ENCODE measurements at regions not wholly inside any gene's neighbourhood (a gene's known extent, or its start where the extent isn't known, plus 50 kb on each side); places are given as distances from the start of the nearest gene placed in this dataset.

GRCh38 chr18:77566604-77567003 lies 317.0 kb downstream of the GALR1 start:
- H3K36me3 Mint-ChIP-seq = no peaks in the 10 kb centered on the region
- ChIA-PET CTCF (no interaction called here), POLR2A (no interaction called here)
- H3K4me3 Mint-ChIP-seq = no peak overlapping the region
- H3K4me1 Mint-ChIP-seq = no peaks in the 10 kb centered on the region
- Histone ChIP-seq H3K4me3 (ENCODE audit: low read length) (no peak overlapping the region), H3K4me1 (ENCODE audit: control insufficient read depth in 2 of 2, insufficient read depth in 2 of 2, low read length in 2 of 2) (no peaks in the 10 kb centered on the region), H3K9me3 (ENCODE audit: control insufficient read depth in 2 of 3, low read length in 3 of 3) (peaks cover 0 to 6% (median 0%) of the 10 kb centered on the region in 3 experiments), H3K27me3 (ENCODE audit: control insufficient read depth in 2 of 2, insufficient read depth in 2 of 2, low read length in 2 of 2) (no peaks in the 10 kb centered on the region), H3K36me3 (ENCODE audit: control insufficient read depth in 2 of 3, insufficient read depth in 3 of 3, low read length in 3 of 3) (no peaks in the 10 kb centered on the region), H3K27ac (ENCODE audit: low read depth, low read length) (no peak overlapping the region)
- intact Hi-C loops (cut with micrococcal nuclease) = no loop called here
- H3K27ac Mint-ChIP-seq = no peak overlapping the region
- peaks cover 2 to 19% (median 6%) of the 10 kb centered on the region in 11 donors for H3K9me3 Mint-ChIP-seq
- DNase-seq = no peak
- H3K27me3 Mint-ChIP-seq = peaks cover 0 to 18% (median 14%) of the 10 kb centered on the region in 5 donors
- ATAC-seq = no peak

GRCh38 chr18:77567205-77567604 lies 317.6 kb downstream of the GALR1 start:
- CTCF ChIA-PET = no interaction called here

GRCh38 chr18:77571743-77572142 lies 322.1 kb downstream of the GALR1 start:
- ATAC-seq = no peak
- Histone ChIP-seq H3K4me1 (ENCODE audit: control insufficient read depth in 2 of 2, insufficient read depth in 2 of 2, low read length in 2 of 2) (no peaks in the 10 kb centered on the region), H3K4me3 (ENCODE audit: low read length) (no peak overlapping the region), H3K9me3 (ENCODE audit: control insufficient read depth in 2 of 3, low read length in 3 of 3) (peaks cover 0 to 6% (median 0%) of the 10 kb centered on the region in 3 experiments), H3K27ac (ENCODE audit: low read depth, low read length) (no peak overlapping the region), H3K36me3 (ENCODE audit: control insufficient read depth in 2 of 3, insufficient read depth in 3 of 3, low read length in 3 of 3) (no peaks in the 10 kb centered on the region), H3K27me3 (ENCODE audit: control insufficient read depth in 2 of 2, insufficient read depth in 2 of 2, low read length in 2 of 2) (no peaks in the 10 kb centered on the region)
- ChIA-PET CTCF (no interaction called here), POLR2A (no interaction called here)
- Mint-ChIP-seq H3K4me1 (no peaks in the 10 kb centered on the region), H3K36me3 (no peaks in the 10 kb centered on the region), H3K27ac (no peak overlapping the region), H3K4me3 (no peak overlapping the region), H3K27me3 (peaks cover 0 to 45% (median 37%) of the 10 kb centered on the region in 5 donors), H3K9me3 (peaks cover 2 to 19% (median 6%) of the 10 kb centered on the region in 11 donors)
- no peak for DNase-seq
- intact Hi-C loops (cut with micrococcal nuclease) = no loop called here

More at GRCh38 chr18:77567205-77567604, 317.6 kb downstream of the GALR1 start:
- H3K4me3 ChIP-seq (ENCODE audit: low read length) = no peak overlapping the region
- ATAC-seq = no peak
- H3K27me3 ChIP-seq (ENCODE audit: control insufficient read depth in 2 of 2, insufficient read depth in 2 of 2, low read length in 2 of 2) = no peaks in the 10 kb centered on the region
- no peak overlapping the region for H3K27ac ChIP-seq (ENCODE audit: low read depth, low read length)
- peaks cover 2 to 19% (median 6%) of the 10 kb centered on the region in 11 donors for H3K9me3 Mint-ChIP-seq
- H3K36me3 ChIP-seq (ENCODE audit: control insufficient read depth in 2 of 3, insufficient read depth in 3 of 3, low read length in 3 of 3) = no peaks in the 10 kb centered on the region
- peaks cover 0 to 23% (median 19%) of the 10 kb centered on the region in 5 donors for H3K27me3 Mint-ChIP-seq
- no peaks in the 10 kb centered on the region for H3K4me1 ChIP-seq (ENCODE audit: control insufficient read depth in 2 of 2, insufficient read depth in 2 of 2, low read length in 2 of 2)
- no peak for DNase-seq
- H3K4me3 Mint-ChIP-seq = no peak overlapping the region
- no peak overlapping the region for H3K27ac Mint-ChIP-seq
- H3K9me3 ChIP-seq (ENCODE audit: control insufficient read depth in 2 of 3, low read length in 3 of 3) = peaks cover 0 to 6% (median 0%) of the 10 kb centered on the region in 3 experiments
- no peaks in the 10 kb centered on the region for H3K36me3 Mint-ChIP-seq
- no peaks in the 10 kb centered on the region for H3K4me1 Mint-ChIP-seq
- intact Hi-C loops (cut with micrococcal nuclease) = no loop called here
- POLR2A ChIA-PET = no interaction called here

- intact Hi-C loops (cut with micrococcal nuclease) = no loop called here
- peaks cover 0 to 50% (median 43%) of the 10 kb centered on the region in 5 donors for H3K27me3 Mint-ChIP-seq
- CTCF ChIA-PET = no interaction called here
Observed at GRCh38 chr18:77572537-77572936, 322.9 kb downstream of the GALR1 start.

GRCh38 chr18:77573571-77573970 lies 323.9 kb downstream of the GALR1 start:
- H3K36me3 ChIP-seq (ENCODE audit: control insufficient read depth in 2 of 3, insufficient read depth in 3 of 3, low read length in 3 of 3) = no peaks in the 10 kb centered on the region
- no peaks in the 10 kb centered on the region for H3K36me3 Mint-ChIP-seq
- peaks cover 0 to 6% (median 0%) of the 10 kb centered on the region in 3 experiments for H3K9me3 ChIP-seq (ENCODE audit: control insufficient read depth in 2 of 3, low read length in 3 of 3)
- H3K4me3 ChIP-seq (ENCODE audit: low read length) = no peak overlapping the region
- ChIA-PET POLR2A (no interaction called here), CTCF (no interaction called here)
- ATAC-seq (no peak), DNase-seq (no peak)
- H3K27ac Mint-ChIP-seq = no peak overlapping the region
- peaks cover 0 to 50% (median 43%) of the 10 kb centered on the region in 5 donors for H3K27me3 Mint-ChIP-seq
- H3K4me3 Mint-ChIP-seq = no peak overlapping the region
- no peaks in the 10 kb centered on the region for H3K4me1 Mint-ChIP-seq
- no peaks in the 10 kb centered on the region for H3K27me3 ChIP-seq (ENCODE audit: control insufficient read depth in 2 of 2, insufficient read depth in 2 of 2, low read length in 2 of 2)
- H3K27ac ChIP-seq (ENCODE audit: low read depth, low read length) = no peak overlapping the region
- intact Hi-C loops (cut with micrococcal nuclease) = no loop called here
- H3K4me1 ChIP-seq (ENCODE audit: control insufficient read depth in 2 of 2, insufficient read depth in 2 of 2, low read length in 2 of 2) = no peaks in the 10 kb centered on the region
- peaks cover 0 to 14% (median 2%) of the 10 kb centered on the region in 11 donors for H3K9me3 Mint-ChIP-seq

More at GRCh38 chr18:77572537-77572936, 322.9 kb downstream of the GALR1 start:
- H3K27ac Mint-ChIP-seq = no peak overlapping the region
- ATAC-seq (no peak), DNase-seq (no peak)
- H3K9me3 Mint-ChIP-seq = peaks cover 2 to 19% (median 6%) of the 10 kb centered on the region in 11 donors
- Histone ChIP-seq H3K27me3 (ENCODE audit: control insufficient read depth in 2 of 2, insufficient read depth in 2 of 2, low read length in 2 of 2) (no peaks in the 10 kb centered on the region), H3K9me3 (ENCODE audit: control insufficient read depth in 2 of 3, low read length in 3 of 3) (peaks cover 0 to 6% (median 0%) of the 10 kb centered on the region in 3 experiments), H3K4me3 (ENCODE audit: low read length) (no peak overlapping the region), H3K4me1 (ENCODE audit: control insufficient read depth in 2 of 2, insufficient read depth in 2 of 2, low read length in 2 of 2) (no peaks in the 10 kb centered on the region), H3K36me3 (ENCODE audit: control insufficient read depth in 2 of 3, insufficient read depth in 3 of 3, low read length in 3 of 3) (no peaks in the 10 kb centered on the region), H3K27ac (ENCODE audit: low read depth, low read length) (no peak overlapping the region)
- POLR2A ChIA-PET = no interaction called here
- no peaks in the 10 kb centered on the region for H3K4me1 Mint-ChIP-seq
- H3K36me3 Mint-ChIP-seq = no peaks in the 10 kb centered on the region
- H3K4me3 Mint-ChIP-seq = no peak overlapping the region

- CTCF ChIA-PET = no interaction called here
- H3K27ac ChIP-seq (ENCODE audit: low read depth, low read length) = no peak overlapping the region
- no peaks in the 10 kb centered on the region for H3K9me3 ChIP-seq (ENCODE audit: control insufficient read depth in 2 of 3, low read length in 3 of 3)
- no peak overlapping the region for H3K4me3 ChIP-seq (ENCODE audit: low read length)
- no peaks in the 10 kb centered on the region for H3K27me3 ChIP-seq (ENCODE audit: control insufficient read depth in 2 of 2, insufficient read depth in 2 of 2, low read length in 2 of 2)
- POLR2A ChIA-PET = no interaction called here
- no peaks in the 10 kb centered on the region for H3K4me1 ChIP-seq (ENCODE audit: control insufficient read depth in 2 of 2, insufficient read depth in 2 of 2, low read length in 2 of 2)
- no peak for ATAC-seq
- Mint-ChIP-seq H3K9me3 (peaks cover 0 to 3% (median 0%) of the 10 kb centered on the region in 11 donors), H3K36me3 (no peaks in the 10 kb centered on the region), H3K4me1 (no peaks in the 10 kb centered on the region), H3K27me3 (peaks cover 0 to 5% (median 0%) of the 10 kb centered on the region in 5 donors), H3K27ac (no peak overlapping the region), H3K4me3 (no peak overlapping the region)
- no peak for DNase-seq
- no peaks in the 10 kb centered on the region for H3K36me3 ChIP-seq (ENCODE audit: control insufficient read depth in 2 of 3, insufficient read depth in 3 of 3, low read length in 3 of 3)
- intact Hi-C loops (cut with micrococcal nuclease) = no loop called here
Observed at GRCh38 chr18:77590943-77591515, 341.4 kb downstream of the GALR1 start.

- Mint-ChIP-seq H3K4me1 (no peaks in the 10 kb centered on the region), H3K36me3 (no peaks in the 10 kb centered on the region), H3K27ac (no peak overlapping the region), H3K4me3 (no peak overlapping the region), H3K27me3 (peaks cover 0 to 5% (median 0%) of the 10 kb centered on the region in 5 donors), H3K9me3 (peaks cover 0 to 2% (median 0%) of the 10 kb centered on the region in 11 donors)
- ATAC-seq = no peak
- Histone ChIP-seq H3K4me3 (ENCODE audit: low read length) (no peak overlapping the region), H3K36me3 (ENCODE audit: control insufficient read depth in 2 of 3, insufficient read depth in 3 of 3, low read length in 3 of 3) (no peaks in the 10 kb centered on the region), H3K9me3 (ENCODE audit: control insufficient read depth in 2 of 3, low read length in 3 of 3) (no peaks in the 10 kb centered on the region), H3K27ac (ENCODE audit: low read depth, low read length) (no peak overlapping the region), H3K27me3 (ENCODE audit: control insufficient read depth in 2 of 2, insufficient read depth in 2 of 2, low read length in 2 of 2) (no peaks in the 10 kb centered on the region), H3K4me1 (ENCODE audit: control insufficient read depth in 2 of 2, insufficient read depth in 2 of 2, low read length in 2 of 2) (no peaks in the 10 kb centered on the region)
- POLR2A ChIA-PET = no interaction called here
- no peak for DNase-seq
- CTCF ChIA-PET = no interaction called here
- intact Hi-C loops (cut with micrococcal nuclease) = no loop called here
Observed at GRCh38 chr18:77597726-77598125, 348.1 kb downstream of the GALR1 start.
